ENCODE measurements at regions not wholly inside any gene's neighbourhood (a gene's known extent, or its start where the extent isn't known, plus 50 kb on each side); places are given as distances from the start of the nearest gene placed in this dataset.

DNA sequence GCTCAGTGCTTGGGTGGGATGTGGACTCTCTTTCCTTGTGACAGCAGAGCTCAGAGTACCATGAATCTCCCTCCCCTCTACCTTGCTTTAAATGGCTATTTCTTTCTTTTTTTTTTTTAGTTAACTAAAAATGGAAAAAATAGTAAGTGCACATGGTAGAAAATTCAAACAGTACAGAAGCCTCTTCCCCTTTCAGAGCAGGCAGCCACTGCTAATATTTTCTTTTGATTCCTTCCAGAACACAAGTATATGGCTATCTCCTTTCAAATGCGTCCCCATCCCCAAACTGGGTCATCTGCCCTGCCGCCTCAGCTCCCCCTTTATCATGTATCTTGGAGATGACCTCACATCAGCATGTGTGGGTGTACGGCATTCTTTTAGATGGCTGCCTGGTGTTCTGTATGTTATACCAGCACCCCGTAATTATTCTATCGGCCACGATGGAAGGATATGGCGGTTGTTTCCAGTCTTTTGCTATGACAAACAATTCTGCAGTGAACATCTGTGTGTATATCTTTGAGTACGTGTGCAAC is 70.5 kb upstream of the DLX2 start:
- H3K4me2 ChIP-seq (ENCODE audit: low read length), result no peak overlapping the region
- H3K27me3 ChIP-seq (ENCODE audit: insufficient read depth, low read length), result 0 out of 2 replicates have a peak, but pooled peaks cover 3% of the 10 kb centered on the region
- no peaks in the 10 kb centered on the region for H3K4me1 ChIP-seq (ENCODE audit: insufficient read depth, low read length, severe bottlenecking)
- H3K9me2 ChIP-seq (ENCODE audit: low read depth, low read length), result no peaks in the 10 kb centered on the region
- no peaks in the 10 kb centered on the region for H4K20me1 ChIP-seq (ENCODE audit: insufficient read depth, low read length)
- no peak overlapping the region for H2AFZ ChIP-seq (ENCODE audit: low read length)
- TF ChIP-seq, protein P1, sequence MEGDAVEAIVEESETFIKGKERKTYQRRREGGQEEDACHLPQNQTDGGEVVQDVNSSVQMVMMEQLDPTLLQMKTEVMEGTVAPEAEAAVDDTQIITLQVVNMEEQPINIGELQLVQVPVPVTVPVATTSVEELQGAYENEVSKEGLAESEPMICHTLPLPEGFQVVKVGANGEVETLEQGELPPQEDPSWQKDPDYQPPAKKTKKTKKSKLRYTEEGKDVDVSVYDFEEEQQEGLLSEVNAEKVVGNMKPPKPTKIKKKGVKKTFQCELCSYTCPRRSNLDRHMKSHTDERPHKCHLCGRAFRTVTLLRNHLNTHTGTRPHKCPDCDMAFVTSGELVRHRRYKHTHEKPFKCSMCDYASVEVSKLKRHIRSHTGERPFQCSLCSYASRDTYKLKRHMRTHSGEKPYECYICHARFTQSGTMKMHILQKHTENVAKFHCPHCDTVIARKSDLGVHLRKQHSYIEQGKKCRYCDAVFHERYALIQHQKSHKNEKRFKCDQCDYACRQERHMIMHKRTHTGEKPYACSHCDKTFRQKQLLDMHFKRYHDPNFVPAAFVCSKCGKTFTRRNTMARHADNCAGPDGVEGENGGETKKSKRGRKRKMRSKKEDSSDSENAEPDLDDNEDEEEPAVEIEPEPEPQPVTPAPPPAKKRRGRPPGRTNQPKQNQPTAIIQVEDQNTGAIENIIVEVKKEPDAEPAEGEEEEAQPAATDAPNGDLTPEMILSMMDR (IDR thresholded peaks at IDR 0.05; ENCODE audit: low read length), result no peak
- no peak for TF ChIP-seq EZH2 (IDR thresholded peaks at IDR 0.05; ENCODE audit: borderline replicate concordance, low read length)
- no peaks in the 10 kb centered on the region for H3K79me2 ChIP-seq (ENCODE audit: insufficient read depth, low read length)
- no peak overlapping the region for H3K4me3 ChIP-seq (ENCODE audit: low read depth, low read length, poor library complexity, severe bottlenecking)
- no peaks in the 10 kb centered on the region for H3F3A ChIP-seq (ENCODE audit: insufficient read depth, low read length)
- no peaks in the 10 kb centered on the region for H3K9me3 ChIP-seq (ENCODE audit: low read length)
- no peak overlapping the region for H3K9ac ChIP-seq (ENCODE audit: low read length)
- H3K27ac ChIP-seq (ENCODE audit: low read depth, low read length, poor library complexity, severe bottlenecking), result no peak overlapping the region
- H3K36me3 ChIP-seq (ENCODE audit: insufficient read depth, low read length), result no peaks in the 10 kb centered on the region

GRCh38 chr2:172177581-172177980 is 74.9 kb upstream of the DLX2 start:
- Histone ChIP-seq H2AFZ (ENCODE audit: low read length) (no peak overlapping the region), H3K4me3 (ENCODE audit: low read depth, low read length, poor library complexity, severe bottlenecking) (no peak overlapping the region), H3K4me2 (ENCODE audit: low read length) (no peak overlapping the region), H3K9me3 (ENCODE audit: low read length) (no peaks in the 10 kb centered on the region), H3K27me3 (ENCODE audit: insufficient read depth, low read length) (no peaks in the 10 kb centered on the region), H3K27ac (ENCODE audit: low read depth, low read length, poor library complexity, severe bottlenecking) (no peak overlapping the region), H3K9me2 (ENCODE audit: low read depth, low read length) (no peaks in the 10 kb centered on the region), H4K20me1 (ENCODE audit: insufficient read depth, low read length) (no peaks in the 10 kb centered on the region), H3K79me2 (ENCODE audit: insufficient read depth, low read length) (no peaks in the 10 kb centered on the region), H3K4me1 (ENCODE audit: insufficient read depth, low read length, severe bottlenecking) (no peaks in the 10 kb centered on the region), H3K36me3 (ENCODE audit: insufficient read depth, low read length) (no peaks in the 10 kb centered on the region), H3K9ac (ENCODE audit: low read length) (no peak overlapping the region), H3F3A (ENCODE audit: insufficient read depth, low read length) (no peaks in the 10 kb centered on the region)
- TF ChIP-seq EZH2 (IDR thresholded peaks at IDR 0.05; ENCODE audit: borderline replicate concordance, low read length), result no peak
- TF ChIP-seq, protein P1 (IDR thresholded peaks at IDR 0.05; ENCODE audit: low read length), result no peak

- no peaks in the 10 kb centered on the region for H3K36me3 ChIP-seq (ENCODE audit: insufficient read depth, low read length)
- H3K9ac ChIP-seq (ENCODE audit: low read length), result no peak overlapping the region
- H3K4me2 ChIP-seq (ENCODE audit: low read length), result no peak overlapping the region
- H3F3A ChIP-seq (ENCODE audit: insufficient read depth, low read length), result no peaks in the 10 kb centered on the region
- no peaks in the 10 kb centered on the region for H4K20me1 ChIP-seq (ENCODE audit: insufficient read depth, low read length)
- TF ChIP-seq, protein P1 (IDR thresholded peaks at IDR 0.05; ENCODE audit: low read length), result no peak
- TF ChIP-seq EZH2 (IDR thresholded peaks at IDR 0.05; ENCODE audit: borderline replicate concordance, low read length), result no peak
- no peak overlapping the region for H3K27ac ChIP-seq (ENCODE audit: low read depth, low read length, poor library complexity, severe bottlenecking)
- H3K79me2 ChIP-seq (ENCODE audit: insufficient read depth, low read length), result no peaks in the 10 kb centered on the region
- no peak overlapping the region for H2AFZ ChIP-seq (ENCODE audit: low read length)
- no peak overlapping the region for H3K4me3 ChIP-seq (ENCODE audit: low read depth, low read length, poor library complexity, severe bottlenecking)
- H3K27me3 ChIP-seq (ENCODE audit: insufficient read depth, low read length), result no peaks in the 10 kb centered on the region
- no peaks in the 10 kb centered on the region for H3K9me2 ChIP-seq (ENCODE audit: low read depth, low read length)
- no peaks in the 10 kb centered on the region for H3K9me3 ChIP-seq (ENCODE audit: low read length)
- H3K4me1 ChIP-seq (ENCODE audit: insufficient read depth, low read length, severe bottlenecking), result no peaks in the 10 kb centered on the region
These were observed 75.3 kb upstream of the DLX2 start for GRCh38 chr2:172177996-172178395.

Data from OCI-LY1 (cell line).